ENCODE measurements at regions not wholly inside any gene's neighbourhood (a gene's known extent, or its start where the extent isn't known, plus 50 kb on each side); places are given as distances from the start of the nearest gene placed in this dataset.

GRCh38 chr20:12825226-12825595 is 183.6 kb upstream of the SPTLC3 start:
- TF ChIP-seq TCF12 (IDR thresholded peaks at IDR 0.05; ENCODE audit: low read depth) (no peak), NFIC (IDR thresholded peaks at IDR 0.05) (no peak), RAD21 (IDR thresholded peaks at IDR 0.05; ENCODE audit: low read depth) (no peak), EP300 (IDR thresholded peaks at IDR 0.05; ENCODE audit: borderline replicate concordance) (no peak), USF1 (IDR thresholded peaks at IDR 0.05) (no peak), YY1 (IDR thresholded peaks at IDR 0.05; ENCODE audit: low read depth) (no peak), TEAD4 (IDR thresholded peaks at IDR 0.05) (no peak), FOXM1 (IDR thresholded peaks at IDR 0.05; ENCODE audit: borderline replicate concordance, low read depth) (no peak), TAF1 (IDR thresholded peaks at IDR 0.05; ENCODE audit: low read depth) (no peak), EGR1 (IDR thresholded peaks at IDR 0.05) (no peak), CREB1 (IDR thresholded peaks at IDR 0.05; ENCODE audit: low read depth) (no peak), CEBPB (IDR thresholded peaks at IDR 0.05) (no peak)
- TF ChIP-seq, protein P1, sequence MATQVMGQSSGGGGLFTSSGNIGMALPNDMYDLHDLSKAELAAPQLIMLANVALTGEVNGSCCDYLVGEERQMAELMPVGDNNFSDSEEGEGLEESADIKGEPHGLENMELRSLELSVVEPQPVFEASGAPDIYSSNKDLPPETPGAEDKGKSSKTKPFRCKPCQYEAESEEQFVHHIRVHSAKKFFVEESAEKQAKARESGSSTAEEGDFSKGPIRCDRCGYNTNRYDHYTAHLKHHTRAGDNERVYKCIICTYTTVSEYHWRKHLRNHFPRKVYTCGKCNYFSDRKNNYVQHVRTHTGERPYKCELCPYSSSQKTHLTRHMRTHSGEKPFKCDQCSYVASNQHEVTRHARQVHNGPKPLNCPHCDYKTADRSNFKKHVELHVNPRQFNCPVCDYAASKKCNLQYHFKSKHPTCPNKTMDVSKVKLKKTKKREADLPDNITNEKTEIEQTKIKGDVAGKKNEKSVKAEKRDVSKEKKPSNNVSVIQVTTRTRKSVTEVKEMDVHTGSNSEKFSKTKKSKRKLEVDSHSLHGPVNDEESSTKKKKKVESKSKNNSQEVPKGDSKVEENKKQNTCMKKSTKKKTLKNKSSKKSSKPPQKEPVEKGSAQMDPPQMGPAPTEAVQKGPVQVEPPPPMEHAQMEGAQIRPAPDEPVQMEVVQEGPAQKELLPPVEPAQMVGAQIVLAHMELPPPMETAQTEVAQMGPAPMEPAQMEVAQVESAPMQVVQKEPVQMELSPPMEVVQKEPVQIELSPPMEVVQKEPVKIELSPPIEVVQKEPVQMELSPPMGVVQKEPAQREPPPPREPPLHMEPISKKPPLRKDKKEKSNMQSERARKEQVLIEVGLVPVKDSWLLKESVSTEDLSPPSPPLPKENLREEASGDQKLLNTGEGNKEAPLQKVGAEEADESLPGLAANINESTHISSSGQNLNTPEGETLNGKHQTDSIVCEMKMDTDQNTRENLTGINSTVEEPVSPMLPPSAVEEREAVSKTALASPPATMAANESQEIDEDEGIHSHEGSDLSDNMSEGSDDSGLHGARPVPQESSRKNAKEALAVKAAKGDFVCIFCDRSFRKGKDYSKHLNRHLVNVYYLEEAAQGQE (IDR thresholded peaks at IDR 0.05; ENCODE audit: low read depth): no peak

- no peak for TF ChIP-seq NFIC (IDR thresholded peaks at IDR 0.05)
- TF ChIP-seq CEBPB (IDR thresholded peaks at IDR 0.05): no peak
- no peak for TF ChIP-seq EGR1 (IDR thresholded peaks at IDR 0.05)
- no peak for TF ChIP-seq FOXM1 (IDR thresholded peaks at IDR 0.05; ENCODE audit: borderline replicate concordance, low read depth)
- TF ChIP-seq YY1 (IDR thresholded peaks at IDR 0.05; ENCODE audit: low read depth): no peak
- TF ChIP-seq ZBTB7A (IDR thresholded peaks at IDR 0.05; ENCODE audit: low read depth): no peak
- no peak for TF ChIP-seq EP300 (IDR thresholded peaks at IDR 0.05; ENCODE audit: borderline replicate concordance)
- no peak for TF ChIP-seq TEAD4 (IDR thresholded peaks at IDR 0.05)
- no peak for TF ChIP-seq RAD21 (IDR thresholded peaks at IDR 0.05; ENCODE audit: low read depth)
- TF ChIP-seq, protein P1 (IDR thresholded peaks at IDR 0.05; ENCODE audit: low read depth): no peak
- no peak for TF ChIP-seq TCF12 (IDR thresholded peaks at IDR 0.05; ENCODE audit: low read depth)
- TF ChIP-seq, protein P2, sequence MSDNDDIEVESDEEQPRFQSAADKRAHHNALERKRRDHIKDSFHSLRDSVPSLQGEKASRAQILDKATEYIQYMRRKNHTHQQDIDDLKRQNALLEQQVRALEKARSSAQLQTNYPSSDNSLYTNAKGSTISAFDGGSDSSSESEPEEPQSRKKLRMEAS (IDR thresholded peaks at IDR 0.05): no peak
These were observed 180.9 kb upstream of the SPTLC3 start for GRCh38 chr20:12827816-12828385.

GRCh38 chr20:12829170-12829569 is 179.6 kb upstream of the SPTLC3 start:
- TF ChIP-seq EGR1 (IDR thresholded peaks at IDR 0.05) (no peak), TEAD4 (IDR thresholded peaks at IDR 0.05) (no peak), RAD21 (IDR thresholded peaks at IDR 0.05; ENCODE audit: low read depth) (no peak), EP300 (IDR thresholded peaks at IDR 0.05; ENCODE audit: borderline replicate concordance) (no peak), NFIC (IDR thresholded peaks at IDR 0.05) (no peak), ZBTB7A (IDR thresholded peaks at IDR 0.05; ENCODE audit: low read depth) (no peak), FOXM1 (IDR thresholded peaks at IDR 0.05; ENCODE audit: borderline replicate concordance, low read depth) (no peak), USF1 (IDR thresholded peaks at IDR 0.05) (no peak), CREB1 (IDR thresholded peaks at IDR 0.05; ENCODE audit: low read depth) (no peak), TCF12 (IDR thresholded peaks at IDR 0.05; ENCODE audit: low read depth) (no peak), CEBPB (IDR thresholded peaks at IDR 0.05) (no peak), TAF1 (IDR thresholded peaks at IDR 0.05; ENCODE audit: low read depth) (no peak), YY1 (IDR thresholded peaks at IDR 0.05; ENCODE audit: low read depth) (no peak)
- TF ChIP-seq, protein P1 (IDR thresholded peaks at IDR 0.05; ENCODE audit: low read depth): no peak
- TF ChIP-seq, protein P2 (IDR thresholded peaks at IDR 0.05): no peak

GRCh38 chr20:12833861-12834260 is 174.9 kb upstream of the SPTLC3 start:
- TF ChIP-seq USF1 (IDR thresholded peaks at IDR 0.05) (no peak), RAD21 (IDR thresholded peaks at IDR 0.05; ENCODE audit: low read depth) (no peak), EP300 (IDR thresholded peaks at IDR 0.05; ENCODE audit: borderline replicate concordance) (no peak), NFIC (IDR thresholded peaks at IDR 0.05) (no peak), CEBPB (IDR thresholded peaks at IDR 0.05) (no peak), TCF12 (IDR thresholded peaks at IDR 0.05; ENCODE audit: low read depth) (no peak), YY1 (IDR thresholded peaks at IDR 0.05; ENCODE audit: low read depth) (no peak), TAF1 (IDR thresholded peaks at IDR 0.05; ENCODE audit: low read depth) (no peak), ZBTB7A (IDR thresholded peaks at IDR 0.05; ENCODE audit: low read depth) (no peak), EGR1 (IDR thresholded peaks at IDR 0.05) (no peak), TEAD4 (IDR thresholded peaks at IDR 0.05) (no peak)
- TF ChIP-seq, protein P1 (IDR thresholded peaks at IDR 0.05; ENCODE audit: low read depth): no peak

All from Ishikawa (cell line).